Activated CD4-positive, alpha-beta memory T cell treated with anti-CD3 and anti-CD28 coated beads, Interleukin-2, amount 10 ng/mL, durations not matched to agents 7 days and 5 days (primary cell): ENCODE measurements at regions not wholly inside any gene's neighbourhood (a gene's known extent, or its start where the extent isn't known, plus 50 kb on each side); places are given as distances from the start of the nearest gene placed in this dataset.
"Not testable (repeated sequence)": the region's sequence is repeated elsewhere in the genome, so short reads cannot be mapped to it uniquely, and the experiment has no call there.

Source experiments
- CTCF ChIA-PET: fragments of 350-600 bp; sonication (Branson Sonifier 250); formaldehyde crosslinking; loops from one replicate; lab custom pipeline; 2021; ENCODE audit warnings: antibody characterized with exemption, inconsistent platforms; lab: Charles Lee
- POLR2A ChIA-PET: fragments of 350-600 bp; sonication (Branson Sonifier 250); formaldehyde crosslinking; loops from one replicate; lab custom pipeline; 2021; ENCODE audit warnings: antibody characterized with exemption; lab: Charles Lee
- DNase-seq: peaks from one replicate; pipeline ENCODE4 v3.0.0-alpha.2; 2020
- H3K27ac Mint-ChIP-seq: one replicate; pipeline ENCODE4 v1.8.0; 2021; ENCODE audit warnings: mild to moderate bottlenecking, mixed read lengths
- H3K27me3 Mint-ChIP-seq: one replicate; pipeline ENCODE4 v1.8.0; 2021; ENCODE audit warnings: mixed read lengths
- H3K36me3 Mint-ChIP-seq: one replicate; pipeline ENCODE4 v1.8.0; 2021; ENCODE audit warnings: low read depth, mixed read lengths
- H3K4me1 Mint-ChIP-seq: one replicate; pipeline ENCODE4 v1.8.0; 2021; ENCODE audit warnings: mixed read lengths
- H3K4me3 Mint-ChIP-seq: one replicate; pipeline ENCODE4 v1.8.0; 2021; ENCODE audit warnings: mild to moderate bottlenecking, mixed read lengths
- H3K9me3 Mint-ChIP-seq: one replicate; pipeline ENCODE4 v1.8.0; 2021; ENCODE audit warnings: mixed read lengths

DNA sequence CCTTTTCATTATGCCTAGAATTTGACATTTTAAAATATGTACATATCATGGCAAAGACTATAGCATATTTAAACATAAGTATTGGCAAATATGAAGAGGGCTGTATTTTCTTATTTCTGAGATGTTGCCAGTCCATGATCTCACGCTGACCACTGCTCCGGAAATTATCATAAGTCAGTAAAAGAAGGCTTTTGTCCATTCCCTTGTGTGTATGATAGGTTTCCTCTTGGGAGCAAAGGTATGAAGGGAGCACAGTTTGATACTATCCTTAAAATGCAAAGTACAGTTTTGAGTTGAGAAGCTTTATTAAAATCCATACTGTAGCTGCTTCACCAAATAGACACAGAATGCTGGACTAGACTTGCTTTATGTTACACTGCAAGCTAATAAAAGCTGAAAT is 52.6 kb upstream of the AGA start:
- ChIA-PET CTCF (no interaction called here), POLR2A (interaction anchor here (1.4 kb wide), 1 partner anchor 53 kb away, joined by 4 read pairs; the partner anchor contains the start of gene AGA)
- no peak overlapping the region for H3K27ac Mint-ChIP-seq
- no peaks in the 10 kb centered on the region for H3K9me3 Mint-ChIP-seq
- no peaks in the 10 kb centered on the region for H3K36me3 Mint-ChIP-seq
- no peak for DNase-seq
- H3K27me3 Mint-ChIP-seq: no peaks in the 10 kb centered on the region
- no peak overlapping the region for H3K4me3 Mint-ChIP-seq
- no peaks in the 10 kb centered on the region for H3K4me1 Mint-ChIP-seq

- H3K4me1 Mint-ChIP-seq, CTCF ChIA-PET, H3K36me3 Mint-ChIP-seq, H3K9me3 Mint-ChIP-seq, POLR2A ChIA-PET, DNase-seq, H3K4me3 Mint-ChIP-seq, H3K27me3 Mint-ChIP-seq, H3K27ac Mint-ChIP-seq: not testable (repeated sequence)
These were observed 53.4 kb upstream of the AGA start for GRCh38 chr4:177495626-177496025.

- Mint-ChIP-seq H3K4me3 (no peak overlapping the region), H3K9me3 (no peaks in the 10 kb centered on the region), H3K4me1 (peaks cover 2% of the 10 kb centered on the region), H3K27me3 (no peaks in the 10 kb centered on the region), H3K27ac (no peak overlapping the region), H3K36me3 (no peaks in the 10 kb centered on the region)
- POLR2A ChIA-PET: no interaction called here
- DNase-seq: no peak
- CTCF ChIA-PET: no interaction called here
These were observed 57.3 kb upstream of the AGA start for GRCh38 chr4:177499537-177499936.

GRCh38 chr4:177505171-177505615 is 63.0 kb upstream of the AGA start:
- no peak for DNase-seq
- CTCF ChIA-PET: interaction anchor here (0.5 to 1.3 kb wide), 2 partner anchors 44 to 49 kb away, joined by 3 read pairs; no protein-coding TSS in a partner anchor
- H3K4me3 Mint-ChIP-seq: no peak overlapping the region
- H3K27me3 Mint-ChIP-seq: no peaks in the 10 kb centered on the region
- H3K27ac Mint-ChIP-seq: no peak overlapping the region
- no peaks in the 10 kb centered on the region for H3K36me3 Mint-ChIP-seq
- H3K4me1 Mint-ChIP-seq: peaks cover 2% of the 10 kb centered on the region
- POLR2A ChIA-PET: no interaction called here
- H3K9me3 Mint-ChIP-seq: no peaks in the 10 kb centered on the region

DNA sequence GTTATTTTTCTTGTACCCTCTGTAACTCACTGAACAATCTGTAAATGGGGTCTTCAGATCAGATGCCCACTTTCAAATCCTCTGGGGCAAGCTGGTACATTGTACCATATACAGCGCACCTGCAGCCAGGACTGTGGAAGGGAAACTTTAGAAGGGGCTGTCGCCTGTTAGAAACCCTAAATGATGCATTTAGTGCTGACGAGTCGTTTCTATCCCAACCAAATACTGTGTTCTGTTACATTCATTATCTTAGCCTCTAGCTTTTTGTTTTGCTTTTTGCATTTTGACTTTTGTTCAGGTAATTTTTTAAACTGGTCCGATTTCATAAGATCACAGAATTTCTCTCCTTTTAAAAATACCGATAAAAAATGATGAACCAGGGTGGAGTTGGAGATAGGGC is 66.4 kb upstream of the AGA start:
- H3K27ac Mint-ChIP-seq: no peak overlapping the region
- ChIA-PET POLR2A (no interaction called here), CTCF (no interaction called here)
- peaks cover 2% of the 10 kb centered on the region for H3K9me3 Mint-ChIP-seq
- no peak for DNase-seq
- H3K4me3 Mint-ChIP-seq: no peak overlapping the region
- no peaks in the 10 kb centered on the region for H3K4me1 Mint-ChIP-seq
- H3K36me3 Mint-ChIP-seq: no peaks in the 10 kb centered on the region
- H3K27me3 Mint-ChIP-seq: no peaks in the 10 kb centered on the region

DNA sequence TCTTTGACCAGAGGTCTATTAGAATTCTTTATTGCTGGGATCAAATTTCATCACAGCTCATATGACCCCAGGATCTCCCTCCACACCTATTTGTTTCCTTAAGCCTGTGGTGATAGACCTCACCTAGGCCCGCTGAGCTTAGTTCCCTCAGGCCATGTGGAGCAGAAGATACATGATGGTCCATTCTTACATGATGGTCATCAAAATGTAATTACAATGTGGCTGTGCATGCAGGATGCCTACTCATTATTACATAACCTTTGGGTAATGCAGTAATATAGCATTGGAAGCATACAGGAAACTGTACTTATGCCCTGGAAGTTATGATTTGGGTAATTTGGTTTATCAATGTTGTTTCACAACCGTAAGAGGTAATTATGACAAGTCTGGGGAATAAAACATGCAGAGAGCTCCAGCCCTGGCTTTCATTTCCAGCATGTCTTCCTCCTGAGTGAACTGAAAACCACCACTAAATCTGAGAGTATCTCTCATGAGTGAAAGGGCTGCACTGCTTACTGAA is 67.0 kb upstream of the AGA start:
- no peaks in the 10 kb centered on the region for H3K4me1 Mint-ChIP-seq
- no peaks in the 10 kb centered on the region for H3K27me3 Mint-ChIP-seq
- ChIA-PET POLR2A (no interaction called here), CTCF (no interaction called here)
- DNase-seq: no peak
- H3K27ac Mint-ChIP-seq: no peak overlapping the region
- peaks cover 2% of the 10 kb centered on the region for H3K9me3 Mint-ChIP-seq
- no peaks in the 10 kb centered on the region for H3K36me3 Mint-ChIP-seq
- no peak overlapping the region for H3K4me3 Mint-ChIP-seq

GRCh38 chr4:177511611-177512010 is 69.4 kb upstream of the AGA start:
- H3K4me1 Mint-ChIP-seq: no peaks in the 10 kb centered on the region

DNA sequence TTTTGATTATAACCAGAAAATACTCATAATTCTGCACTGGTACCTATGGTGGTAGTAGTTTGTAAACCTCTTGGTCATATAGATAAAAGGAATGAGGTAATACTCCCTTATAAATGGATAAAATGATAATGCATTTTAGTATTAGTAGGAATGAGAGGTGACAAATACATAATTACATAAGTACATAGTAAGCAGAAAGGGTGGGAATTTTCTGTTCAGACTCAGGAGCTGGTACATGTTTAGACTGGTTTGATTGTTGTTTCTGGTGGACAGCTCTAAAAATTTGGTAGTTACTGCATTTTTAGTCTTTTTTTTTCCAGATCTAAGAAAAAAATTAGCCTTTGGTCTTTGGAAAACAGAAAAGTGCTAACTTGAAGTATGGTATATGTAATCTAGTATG is 70.4 kb upstream of the AGA start:
- CTCF ChIA-PET: no interaction called here
- Mint-ChIP-seq H3K4me3 (no peak overlapping the region), H3K27ac (no peak overlapping the region), H3K27me3 (no peaks in the 10 kb centered on the region), H3K36me3 (no peaks in the 10 kb centered on the region), H3K4me1 (no peaks in the 10 kb centered on the region), H3K9me3 (peaks cover 2% of the 10 kb centered on the region)
- POLR2A ChIA-PET: no interaction called here
- no peak for DNase-seq

More at GRCh38 chr4:177511611-177512010, 69.4 kb upstream of the AGA start:
- no peak overlapping the region for H3K4me3 Mint-ChIP-seq
- no peak for DNase-seq
- H3K27ac Mint-ChIP-seq: no peak overlapping the region
- CTCF ChIA-PET: no interaction called here
- H3K9me3 Mint-ChIP-seq: peaks cover 2% of the 10 kb centered on the region
- no peaks in the 10 kb centered on the region for H3K27me3 Mint-ChIP-seq
- no peaks in the 10 kb centered on the region for H3K36me3 Mint-ChIP-seq
- POLR2A ChIA-PET: no interaction called here

DNA sequence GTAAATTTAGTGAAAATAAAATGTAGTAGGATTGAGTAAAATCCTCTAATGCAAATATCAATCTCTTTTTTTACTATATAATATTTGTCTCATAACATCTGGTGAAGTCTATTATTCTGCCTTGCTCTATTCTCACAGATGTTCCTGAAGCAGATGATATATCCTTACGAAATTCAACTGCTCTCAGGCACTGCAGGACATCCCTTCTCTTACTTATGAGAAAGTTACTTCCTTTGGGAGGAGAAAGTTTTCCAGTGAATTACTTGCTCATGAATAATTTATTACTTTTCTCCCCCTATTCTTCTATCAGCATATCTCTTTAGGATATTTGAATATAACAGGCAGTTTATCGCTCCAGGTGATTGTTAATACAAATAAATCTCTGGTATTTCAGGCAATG is 75.6 kb upstream of the AGA start:
- Mint-ChIP-seq H3K4me3 (no peak overlapping the region), H3K27me3 (no peaks in the 10 kb centered on the region), H3K36me3 (no peaks in the 10 kb centered on the region), H3K4me1 (no peaks in the 10 kb centered on the region), H3K9me3 (no peaks in the 10 kb centered on the region), H3K27ac (no peak overlapping the region)
- ChIA-PET CTCF (no interaction called here), POLR2A (interaction anchor here (1.5 kb wide), 1 partner anchor 76 kb away, joined by 5 read pairs; the partner anchor contains the start of gene AGA)
- DNase-seq: no peak

DNA sequence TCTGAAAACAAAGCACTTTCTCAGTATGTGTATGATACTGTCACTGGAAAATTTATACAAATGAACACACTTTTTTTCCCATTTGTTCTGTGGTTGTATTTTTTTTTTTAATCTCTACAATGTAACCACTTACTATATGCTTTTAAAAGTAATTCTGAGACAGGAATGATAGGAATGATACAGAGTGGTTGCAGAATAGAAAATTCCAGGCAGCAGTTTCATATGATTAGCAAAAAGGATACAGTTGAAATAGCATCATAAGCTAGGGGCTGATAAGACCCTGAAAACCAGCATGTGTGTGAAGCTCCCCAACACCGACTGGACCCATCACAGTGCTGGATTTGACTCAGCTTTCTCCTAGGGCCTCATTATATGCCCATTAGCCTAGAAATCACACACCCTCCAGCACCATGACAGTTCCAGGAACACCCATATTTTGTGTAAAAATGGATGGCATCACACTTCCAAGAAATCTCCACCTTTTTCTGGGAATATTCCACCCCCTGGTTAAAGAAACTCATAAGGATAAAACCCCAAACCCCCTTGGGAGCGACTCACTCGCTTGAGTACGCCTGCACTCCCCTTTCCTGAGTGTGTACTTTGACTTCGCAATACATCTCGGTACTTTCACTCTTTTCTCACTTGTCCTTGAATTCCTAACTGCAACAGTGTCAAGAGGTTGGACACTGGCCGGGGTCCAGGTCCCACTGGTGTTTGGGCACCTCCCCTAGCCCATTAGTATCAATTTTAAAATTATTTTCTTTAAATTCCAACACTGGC is 77.4 kb upstream of the AGA start:
- POLR2A ChIA-PET: no interaction called here
- no peaks in the 10 kb centered on the region for H3K4me1 Mint-ChIP-seq
- no peak overlapping the region for H3K4me3 Mint-ChIP-seq
- H3K9me3 Mint-ChIP-seq: no peaks in the 10 kb centered on the region
- H3K36me3 Mint-ChIP-seq: no peaks in the 10 kb centered on the region
- no peak for DNase-seq
- CTCF ChIA-PET: interaction anchor here (1.1 kb wide), 1 partner anchor 18 kb away, joined by 3 read pairs; no protein-coding TSS in a partner anchor
- no peaks in the 10 kb centered on the region for H3K27me3 Mint-ChIP-seq
- H3K27ac Mint-ChIP-seq: no peak overlapping the region

- ChIA-PET CTCF (no interaction called here), POLR2A (no interaction called here)
- no peak overlapping the region for H3K4me3 Mint-ChIP-seq
- H3K27me3 Mint-ChIP-seq: no peaks in the 10 kb centered on the region
- no peaks in the 10 kb centered on the region for H3K4me1 Mint-ChIP-seq
- no peak for DNase-seq
- no peak overlapping the region for H3K27ac Mint-ChIP-seq
- H3K9me3 Mint-ChIP-seq: no peaks in the 10 kb centered on the region
- no peaks in the 10 kb centered on the region for H3K36me3 Mint-ChIP-seq
These were observed 86.4 kb upstream of the AGA start for GRCh38 chr4:177528620-177529019.

DNA sequence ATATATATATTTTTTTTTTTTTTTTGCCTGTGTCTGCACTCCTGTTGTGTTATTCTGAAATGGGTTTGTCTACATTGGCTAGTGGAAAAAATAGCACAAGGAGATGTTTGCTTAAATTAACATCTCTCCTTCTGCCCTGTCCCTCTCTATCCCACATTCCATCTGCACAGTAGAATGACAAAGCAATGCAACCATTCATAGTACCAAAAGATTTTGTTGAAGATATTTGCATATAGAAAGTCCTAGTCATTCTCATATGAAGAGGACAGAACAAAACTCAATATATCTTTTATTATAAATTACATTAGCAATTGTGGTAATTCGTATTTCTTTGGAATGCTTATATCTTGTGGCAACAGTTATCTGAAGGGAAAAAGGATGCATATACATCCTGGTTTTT is 88.3 kb upstream of the AGA start:
- Mint-ChIP-seq H3K4me1 (no peaks in the 10 kb centered on the region), H3K9me3 (no peaks in the 10 kb centered on the region), H3K4me3 (no peak overlapping the region), H3K27me3 (no peaks in the 10 kb centered on the region), H3K36me3 (no peaks in the 10 kb centered on the region), H3K27ac (no peak overlapping the region)
- ChIA-PET POLR2A (no interaction called here), CTCF (no interaction called here)
- no peak for DNase-seq

DNA sequence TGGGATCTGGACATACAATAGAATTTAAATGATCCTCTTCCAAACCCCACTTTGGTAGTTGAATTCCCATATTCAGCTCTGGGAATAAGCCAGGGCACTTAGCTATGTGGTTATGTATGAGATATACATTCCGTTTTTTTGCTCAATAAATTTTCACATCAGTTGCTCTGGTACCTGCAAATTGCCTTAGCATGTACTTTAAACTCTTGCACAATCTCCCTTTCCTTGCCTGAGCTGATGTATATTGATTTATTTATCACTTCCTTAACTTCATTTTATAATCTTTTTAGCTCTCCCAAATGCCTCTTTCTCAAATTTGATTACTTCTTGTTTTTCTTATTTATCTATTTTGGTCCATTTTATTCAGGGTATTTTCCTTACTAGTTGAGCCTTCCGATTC is 90.1 kb upstream of the AGA start:
- CTCF ChIA-PET: no interaction called here
- no peak for DNase-seq
- POLR2A ChIA-PET: no interaction called here
- Mint-ChIP-seq H3K9me3 (no peaks in the 10 kb centered on the region), H3K4me1 (no peaks in the 10 kb centered on the region), H3K27ac (no peak overlapping the region), H3K36me3 (no peaks in the 10 kb centered on the region), H3K4me3 (no peak overlapping the region), H3K27me3 (no peaks in the 10 kb centered on the region)

DNA sequence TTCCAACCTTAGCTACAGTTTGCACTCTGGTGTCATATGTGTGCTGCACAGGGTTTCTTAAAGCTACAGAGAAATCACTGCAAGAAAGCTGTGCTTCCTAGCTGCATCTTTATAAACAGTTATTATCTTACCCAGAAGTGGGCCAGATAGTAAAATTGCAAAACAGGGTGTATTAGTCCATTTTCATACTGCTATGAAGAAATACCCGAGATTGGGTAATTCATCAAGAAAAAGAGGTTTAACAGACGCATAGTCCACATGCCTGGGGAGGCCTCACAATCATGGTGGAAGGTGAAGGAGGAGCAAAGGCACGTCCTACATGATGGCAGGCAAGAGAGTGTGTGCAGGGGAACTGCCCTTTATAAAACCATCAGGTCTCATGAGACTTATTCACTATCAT is 92.6 kb upstream of the AGA start:
- DNase-seq, H3K36me3 Mint-ChIP-seq, H3K4me3 Mint-ChIP-seq, H3K4me1 Mint-ChIP-seq, CTCF ChIA-PET, H3K27me3 Mint-ChIP-seq, POLR2A ChIA-PET, H3K27ac Mint-ChIP-seq, H3K9me3 Mint-ChIP-seq: not testable (repeated sequence)
